OCI-LY3 (cell line): ENCODE measurements at regions not wholly inside any gene's neighbourhood (a gene's known extent, or its start where the extent isn't known, plus 50 kb on each side); places are given as distances from the start of the nearest gene placed in this dataset.

Experiments used
- EZH2phosphoT487 ChIP-seq: fragments of 200-600 bp; shearing (Covaris generic); IDR thresholded peaks from 2 replicates; pipeline ENCODE4 v1.6.1; 2018; ENCODE audit warnings: antibody characterized with exemption, mixed run types, low read depth
- TF ChIP-seq, protein P1 (sequence below): fragments of 200-600, 300-600 bp; sonication (generic); IDR thresholded peaks from 2 replicates; pipeline ENCODE4 v1.5.1; 2014; ENCODE audit warnings: antibody characterized with exemption, low read length, low read depth

GRCh38 chr2:204104811-204105210, 168.2 kb downstream of the ICOS start:
- TF ChIP-seq, protein P1, sequence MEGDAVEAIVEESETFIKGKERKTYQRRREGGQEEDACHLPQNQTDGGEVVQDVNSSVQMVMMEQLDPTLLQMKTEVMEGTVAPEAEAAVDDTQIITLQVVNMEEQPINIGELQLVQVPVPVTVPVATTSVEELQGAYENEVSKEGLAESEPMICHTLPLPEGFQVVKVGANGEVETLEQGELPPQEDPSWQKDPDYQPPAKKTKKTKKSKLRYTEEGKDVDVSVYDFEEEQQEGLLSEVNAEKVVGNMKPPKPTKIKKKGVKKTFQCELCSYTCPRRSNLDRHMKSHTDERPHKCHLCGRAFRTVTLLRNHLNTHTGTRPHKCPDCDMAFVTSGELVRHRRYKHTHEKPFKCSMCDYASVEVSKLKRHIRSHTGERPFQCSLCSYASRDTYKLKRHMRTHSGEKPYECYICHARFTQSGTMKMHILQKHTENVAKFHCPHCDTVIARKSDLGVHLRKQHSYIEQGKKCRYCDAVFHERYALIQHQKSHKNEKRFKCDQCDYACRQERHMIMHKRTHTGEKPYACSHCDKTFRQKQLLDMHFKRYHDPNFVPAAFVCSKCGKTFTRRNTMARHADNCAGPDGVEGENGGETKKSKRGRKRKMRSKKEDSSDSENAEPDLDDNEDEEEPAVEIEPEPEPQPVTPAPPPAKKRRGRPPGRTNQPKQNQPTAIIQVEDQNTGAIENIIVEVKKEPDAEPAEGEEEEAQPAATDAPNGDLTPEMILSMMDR: no peak
- TF ChIP-seq EZH2phosphoT487: no peak
